GM23338 (cell line): ENCODE measurements at regions not wholly inside any gene's neighbourhood (a gene's known extent, or its start where the extent isn't known, plus 50 kb on each side); places are given as distances from the start of the nearest gene placed in this dataset.

Experiments used
- ATAC-seq: fragments of 200-7000 bp; cut with Tn5 transposase; 3 replicates; pipeline ENCODE4 v1.9.1; 2020
- DNase-seq: peaks from one replicate; pipeline ENCODE4 v3.0.0-alpha.2; 2015; ENCODE audit warnings: low spot score
- H2AFZ ChIP-seq: fragments of 200-600 bp; sonication (generic); 2 replicates; pipeline ENCODE4 v1.8.0; 2016; ENCODE audit warnings: antibody characterized with exemption, mild to moderate bottlenecking, moderate library complexity
- H3F3A ChIP-seq: fragments of 200-600 bp; sonication (generic); replicated peaks from 2 replicates; pipeline ENCODE4 v1.8.0; 2017; ENCODE audit warnings: antibody characterized with exemption, mixed run types, low read depth
- H3K27ac ChIP-seq: fragments of 200-600 bp; sonication (generic); 2 replicates; pipeline ENCODE4 v1.6.1; 2016; ENCODE audit warnings: low read depth
- H3K27me3 ChIP-seq: fragments of 200-600 bp; sonication (generic); 2 replicates; pipeline ENCODE4 v1.8.0; 2016; ENCODE audit warnings: mild to moderate bottlenecking, mixed run types, moderate library complexity; ENCODE audit not compliant: insufficient read depth
- H3K36me3 ChIP-seq: fragments of 200-600 bp; sonication (generic); 2 replicates; pipeline ENCODE4 v1.8.0; 2016; ENCODE audit warnings: mild to moderate bottlenecking; ENCODE audit not compliant: insufficient read depth
- H3K4me1 ChIP-seq: fragments of 200-600 bp; sonication (generic); 2 replicates; pipeline ENCODE4 v1.8.0; 2016; ENCODE audit warnings: mild to moderate bottlenecking, moderate library complexity; ENCODE audit not compliant: insufficient read depth
- H3K4me2 ChIP-seq: fragments of 200-600 bp; sonication (generic); 2 replicates; pipeline ENCODE4 v1.7.1; 2017; ENCODE audit warnings: mixed run types
- H3K4me3 ChIP-seq: fragments of 200-600 bp; sonication (generic); 2 replicates; pipeline ENCODE4 v1.6.1; 2016; ENCODE audit warnings: mixed run types
- H3K79me2 ChIP-seq: fragments of 200-600 bp; sonication (generic); replicated peaks from 2 replicates; pipeline ENCODE4 v1.8.0; 2017; ENCODE audit warnings: mild to moderate bottlenecking; ENCODE audit not compliant: insufficient read depth
- H3K9me2 ChIP-seq: fragments of 200-600 bp; sonication (generic); 2 replicates; pipeline ENCODE4 v1.8.0; 2017; ENCODE audit not compliant: insufficient read depth
- H4K20me1 ChIP-seq: fragments of 200-600 bp; sonication (generic); replicated peaks from 2 replicates; pipeline ENCODE4 v1.8.0; 2017; ENCODE audit warnings: mild to moderate bottlenecking; ENCODE audit not compliant: insufficient read depth
- H3K27ac Mint-ChIP-seq: 2 replicates; pipeline ENCODE4 v1.8.0; 2020; ENCODE audit warnings: inconsistent platforms, mild to moderate bottlenecking, moderate library complexity, mixed read lengths
- H3K27me3 Mint-ChIP-seq: 3 replicates; pipeline ENCODE4 v1.8.0; 2022; ENCODE audit warnings: low read depth, mild to moderate bottlenecking, moderate library complexity, mixed read lengths, inconsistent platforms; ENCODE audit not compliant: insufficient read depth, poor library complexity
- H3K36me3 Mint-ChIP-seq: 3 replicates; pipeline ENCODE4 v1.8.0; 2021; ENCODE audit warnings: low read depth, mild to moderate bottlenecking, inconsistent platforms, moderate library complexity, mixed read lengths
- H3K4me1 Mint-ChIP-seq: 3 replicates; pipeline ENCODE4 v1.8.0; 2020; ENCODE audit warnings: mild to moderate bottlenecking, inconsistent platforms, mixed read lengths
- H3K4me3 Mint-ChIP-seq: 3 replicates; pipeline ENCODE4 v1.8.0; 2021; ENCODE audit warnings: moderate library complexity, mild to moderate bottlenecking, inconsistent platforms, mixed read lengths
- H3K9me3 Mint-ChIP-seq: 3 replicates; pipeline ENCODE4 v1.8.0; 2020; ENCODE audit warnings: moderate library complexity, mild to moderate bottlenecking, inconsistent platforms, mixed read lengths
- CTCF ChIP-seq, 2 experiments: fragments of 200-600 bp in 1 of 2; sonication (generic) in 1 of 2; conservative IDR thresholded peaks; 2 replicates each; pipeline versions ENCODE4 v1.5.1 to v1.6.1; 2016 to 2017; ENCODE audit warnings: antibody characterized with exemption in 2 of 2, low read depth in 2 of 2, mild to moderate bottlenecking in 2 of 2, moderate library complexity in 1 of 2
- ETS1 ChIP-seq: IDR thresholded peaks from 2 replicates; pipeline ENCODE4 v1.6.1; 2016; ENCODE audit warnings: antibody characterized with exemption
- EZH2 ChIP-seq: fragments of 200-600 bp; sonication (generic); IDR thresholded peaks from one replicate; pipeline ENCODE4 v1.8.0; 2017; ENCODE audit warnings: antibody characterized with exemption, mild to moderate bottlenecking, low read depth; ENCODE audit not compliant: unreplicated experiment
- EZH2phosphoT487 ChIP-seq: fragments of 200-600 bp; sonication (generic); IDR thresholded peaks from one replicate; pipeline ENCODE4 v1.8.1; 2018; ENCODE audit warnings: antibody characterized with exemption; ENCODE audit not compliant: unreplicated experiment
- JUNB ChIP-seq: IDR thresholded peaks from one replicate; pipeline ENCODE4 v1.6.1; 2016; ENCODE audit warnings: antibody characterized with exemption; ENCODE audit not compliant: unreplicated experiment
- NANOG ChIP-seq: IDR thresholded peaks from 2 replicates; pipeline ENCODE4 v1.6.1; 2016; ENCODE audit warnings: antibody characterized with exemption, borderline replicate concordance
- POLR2AphosphoS5 ChIP-seq: IDR thresholded peaks from 2 replicates; pipeline ENCODE4 v1.6.1; 2016; ENCODE audit warnings: antibody characterized with exemption, low read depth
- REST ChIP-seq: IDR thresholded peaks from one replicate; pipeline ENCODE4 v1.6.1; 2018; ENCODE audit warnings: antibody characterized with exemption; ENCODE audit not compliant: unreplicated experiment
- STAT1 ChIP-seq: IDR thresholded peaks from one replicate; pipeline ENCODE4 v1.6.1; 2016; ENCODE audit warnings: antibody characterized with exemption; ENCODE audit not compliant: unreplicated experiment
- ZNF114 ChIP-seq: fragments of 250-450 bp; sonication (Bioruptor Pico); IDR thresholded peaks from 2 replicates; pipeline ENCODE4 v1.5.0; 2020; ENCODE audit warnings: mild to moderate bottlenecking, moderate library complexity
- ZNF331 ChIP-seq: fragments of 250-450 bp; sonication (Bioruptor Pico); IDR thresholded peaks from 2 replicates; pipeline ENCODE4 v1.5.0; 2020; ENCODE audit warnings: low read depth, mild to moderate bottlenecking, moderate library complexity
- ZNF462 ChIP-seq: fragments of 250-450 bp; sonication (Bioruptor Pico); IDR thresholded peaks from 2 replicates; pipeline ENCODE4 v1.5.0; 2020; ENCODE audit warnings: mild to moderate bottlenecking, moderate library complexity

GRCh38 chr6:79777713-79778579 lies 146.8 kb downstream of the SH3BGRL2 start (continued):
- TF ChIP-seq ZNF462 (CRISPR knock-in tag), result 0 out of 2 replicates have a peak, but pooled peaks have one; percentile 30

- no peaks in the 10 kb centered on the region for H4K20me1 ChIP-seq
- no peaks in the 10 kb centered on the region for H3K79me2 ChIP-seq
- ATAC-seq (no peak), DNase-seq (no peak)
- no peaks in the 10 kb centered on the region for H3K9me2 ChIP-seq
- no peak overlapping the region for H3K27ac ChIP-seq
- H2AFZ ChIP-seq, result no peak overlapping the region
- H3K27me3 ChIP-seq, result no peaks in the 10 kb centered on the region
- Mint-ChIP-seq H3K4me1 (peaks cover 6% of the 10 kb centered on the region), H3K36me3 (no peaks in the 10 kb centered on the region), H3K27me3 (peaks cover 2% of the 10 kb centered on the region), H3K4me3 (no peak overlapping the region), H3K9me3 (no peaks in the 10 kb centered on the region), H3K27ac (no peak overlapping the region)
- no peaks in the 10 kb centered on the region for H3K4me1 ChIP-seq
- no peak overlapping the region for H3K4me2 ChIP-seq
- H3F3A ChIP-seq, result no peaks in the 10 kb centered on the region
- no peak overlapping the region for H3K4me3 ChIP-seq
- no peaks in the 10 kb centered on the region for H3K36me3 ChIP-seq
- no peak for TF ChIP-seq POLR2AphosphoS5
- no peak for TF ChIP-seq EZH2
- TF ChIP-seq ZNF331 (CRISPR knock-in tag), result no peak
- TF ChIP-seq EZH2phosphoT487, result no peak
- no peak for TF ChIP-seq CTCF (conservative IDR thresholded peaks at IDR 0.05; ENCODE audit: low read depth in 2 of 2)
- TF ChIP-seq REST, result no peak
- TF ChIP-seq NANOG, result no peak
- no peak for TF ChIP-seq STAT1
- TF ChIP-seq ETS1, result no peak
- no peak for TF ChIP-seq JUNB
- TF ChIP-seq ZNF114 (CRISPR knock-in tag), result no peak
Observed at GRCh38 chr6:79776076-79776475, 144.9 kb downstream of the SH3BGRL2 start.
